Endodermal cell (in vitro differentiated cells): ENCODE measurements at regions not wholly inside any gene's neighbourhood (a gene's known extent, or its start where the extent isn't known, plus 50 kb on each side); places are given as distances from the start of the nearest gene placed in this dataset.
A peak's percentile ranks its signal among the peaks of the same experiment; 100 is the strongest.

Experiments
- DNase-seq: peaks from one replicate; pipeline ENCODE4 v3.0.0-alpha.2; 2017
- H3K27ac ChIP-seq: 2 replicates; pipeline ENCODE4 v1.5.1; 2013; ENCODE audit warnings: mild to moderate bottlenecking, low read depth, low read length, moderate library complexity
- H3K27me3 ChIP-seq: 2 replicates; pipeline ENCODE4 v1.6.1; 2013; ENCODE audit warnings: mild to moderate bottlenecking, low read length, moderate library complexity; ENCODE audit not compliant: insufficient read depth, control insufficient read depth, poor library complexity, severe bottlenecking
- H3K36me3 ChIP-seq: 2 replicates; pipeline ENCODE4 v1.7.0; 2013; ENCODE audit warnings: mild to moderate bottlenecking, low read length, moderate library complexity; ENCODE audit not compliant: control insufficient read depth, insufficient read depth
- H3K4me1 ChIP-seq: one replicate; pipeline ENCODE4 v1.7.0; 2013; ENCODE audit warnings: low read length; ENCODE audit not compliant: control insufficient read depth, insufficient read depth
- H3K4me3 ChIP-seq: 2 replicates; pipeline ENCODE4 v1.5.1; 2013; ENCODE audit warnings: mild to moderate bottlenecking, low read length, moderate library complexity
- H3K9ac ChIP-seq: 2 replicates; pipeline ENCODE4 v1.6.1; 2013; ENCODE audit warnings: mild to moderate bottlenecking, low read length, moderate library complexity; ENCODE audit not compliant: poor library complexity, severe bottlenecking; ENCODE audit errors: extremely low read depth
- H3K9me3 ChIP-seq: 2 replicates; pipeline ENCODE4 v1.6.1; 2013; ENCODE audit warnings: mild to moderate bottlenecking, low read length, moderate library complexity; ENCODE audit not compliant: control insufficient read depth
- H3K27ac Mint-ChIP-seq: 2 replicates; pipeline ENCODE4 v1.8.0; 2020; ENCODE audit warnings: mixed read lengths
- H3K27me3 Mint-ChIP-seq: 2 replicates; pipeline ENCODE4 v1.8.0; 2021; ENCODE audit warnings: mild to moderate bottlenecking, mixed read lengths; ENCODE audit not compliant: insufficient read depth
- H3K36me3 Mint-ChIP-seq: 2 replicates; pipeline ENCODE4 v1.8.0; 2020; ENCODE audit warnings: low read depth, mixed read lengths
- H3K4me1 Mint-ChIP-seq: 2 replicates; pipeline ENCODE4 v1.8.0; 2020; ENCODE audit warnings: mixed read lengths
- H3K4me3 Mint-ChIP-seq: 2 replicates; pipeline ENCODE4 v1.8.0; 2020; ENCODE audit warnings: mild to moderate bottlenecking, moderate library complexity, mixed read lengths
- H3K9me3 Mint-ChIP-seq: 2 replicates; pipeline ENCODE4 v1.8.0; 2020; ENCODE audit warnings: mild to moderate bottlenecking, mixed read lengths
- WGBS, 2 experiments: methylation state at CpG; one replicate each; pipeline versions ENCODE4 v1.1.5 to v1.1.7; 2013; ENCODE audit warnings: missing lambda C conversion rate in 2 of 2, mixed read lengths in 1 of 2; ENCODE audit not compliant: insufficient coverage in 1 of 2, insufficient read length in 1 of 2; 5-methylcytosine and 5-hydroxymethylcytosine counted together
- TF ChIP-seq, protein P1 (sequence below): fragments of 200-600 bp; sonication (generic); conservative IDR thresholded peaks from 2 replicates; pipeline ENCODE4 v1.5.0; 2021; ENCODE audit warnings: antibody characterized with exemption, mild to moderate bottlenecking

DNA sequence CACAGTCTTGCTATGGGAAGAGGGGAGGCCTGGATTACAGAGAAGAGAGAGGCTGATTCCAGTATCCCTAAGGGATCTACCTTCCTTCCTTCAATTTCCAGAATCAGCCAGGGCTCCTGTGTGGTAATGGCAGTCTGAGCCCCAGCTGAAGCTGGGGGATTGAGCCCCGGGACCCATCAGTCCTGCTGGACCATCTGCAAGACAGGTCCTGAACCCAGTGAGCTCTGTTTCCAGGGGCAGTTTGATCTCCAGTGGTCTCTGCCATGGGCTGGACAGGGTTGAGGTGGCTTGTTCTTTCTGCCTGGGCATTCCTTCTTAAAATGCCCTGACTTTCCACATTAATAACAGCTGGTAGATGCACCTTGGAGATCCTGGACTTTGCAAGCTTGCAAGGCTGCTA is 685.2 kb downstream of the TBL1XR1 start:
- H3K27me3 Mint-ChIP-seq: peaks cover 2% of the 10 kb centered on the region
- Histone ChIP-seq H3K4me3 (peak overlapping the region; percentile 11), H3K36me3 (no peaks in the 10 kb centered on the region), H3K4me1 (no peaks in the 10 kb centered on the region), H3K27ac (no peak overlapping the region), H3K9ac (no peak overlapping the region), H3K27me3 (no peaks in the 10 kb centered on the region), H3K9me3 (peaks cover 100% of the 10 kb centered on the region)
- no peak for DNase-seq
- TF ChIP-seq, protein P1, sequence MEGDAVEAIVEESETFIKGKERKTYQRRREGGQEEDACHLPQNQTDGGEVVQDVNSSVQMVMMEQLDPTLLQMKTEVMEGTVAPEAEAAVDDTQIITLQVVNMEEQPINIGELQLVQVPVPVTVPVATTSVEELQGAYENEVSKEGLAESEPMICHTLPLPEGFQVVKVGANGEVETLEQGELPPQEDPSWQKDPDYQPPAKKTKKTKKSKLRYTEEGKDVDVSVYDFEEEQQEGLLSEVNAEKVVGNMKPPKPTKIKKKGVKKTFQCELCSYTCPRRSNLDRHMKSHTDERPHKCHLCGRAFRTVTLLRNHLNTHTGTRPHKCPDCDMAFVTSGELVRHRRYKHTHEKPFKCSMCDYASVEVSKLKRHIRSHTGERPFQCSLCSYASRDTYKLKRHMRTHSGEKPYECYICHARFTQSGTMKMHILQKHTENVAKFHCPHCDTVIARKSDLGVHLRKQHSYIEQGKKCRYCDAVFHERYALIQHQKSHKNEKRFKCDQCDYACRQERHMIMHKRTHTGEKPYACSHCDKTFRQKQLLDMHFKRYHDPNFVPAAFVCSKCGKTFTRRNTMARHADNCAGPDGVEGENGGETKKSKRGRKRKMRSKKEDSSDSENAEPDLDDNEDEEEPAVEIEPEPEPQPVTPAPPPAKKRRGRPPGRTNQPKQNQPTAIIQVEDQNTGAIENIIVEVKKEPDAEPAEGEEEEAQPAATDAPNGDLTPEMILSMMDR: no peak
- peaks cover 2% of the 10 kb centered on the region for H3K4me1 Mint-ChIP-seq
- peaks cover 43% of the 10 kb centered on the region for H3K36me3 Mint-ChIP-seq
- H3K9me3 Mint-ChIP-seq: peaks cover 88% of the 10 kb centered on the region
- whole genome bisulfite sequencing, 2 experiments: 60 to 90% methylated on average over 1 of the region's 1 CpG
- H3K4me3 Mint-ChIP-seq: no peak overlapping the region
- no peak overlapping the region for H3K27ac Mint-ChIP-seq

DNA sequence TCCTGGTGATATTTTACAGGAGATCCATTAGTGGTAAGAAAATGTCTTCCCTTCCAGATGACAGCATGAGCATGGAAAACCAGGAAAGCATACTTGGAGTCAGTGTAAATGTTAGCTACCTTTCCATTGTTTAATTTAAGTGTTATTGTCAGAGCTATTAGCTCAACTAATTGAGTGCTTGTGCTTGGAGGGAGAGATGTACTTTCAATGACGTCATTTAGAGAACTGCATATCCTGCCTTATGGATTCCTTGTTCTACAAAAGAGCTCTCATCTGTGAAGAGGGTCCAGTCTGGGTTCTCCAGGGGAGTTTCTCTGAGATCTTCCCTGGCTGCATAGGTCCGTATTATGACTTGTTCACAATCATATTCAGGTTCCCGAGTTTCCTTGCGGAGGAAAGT is 687.2 kb downstream of the TBL1XR1 start:
- TF ChIP-seq, protein P1: no peak
- peaks cover 3% of the 10 kb centered on the region for H3K4me1 Mint-ChIP-seq
- H3K9me3 ChIP-seq: peaks cover 100% of the 10 kb centered on the region
- H3K27ac ChIP-seq: no peak overlapping the region
- no peak overlapping the region for H3K4me3 Mint-ChIP-seq
- H3K9ac ChIP-seq: no peak overlapping the region
- no peaks in the 10 kb centered on the region for H3K36me3 ChIP-seq
- H3K36me3 Mint-ChIP-seq: peaks cover 43% of the 10 kb centered on the region
- WGBS, 2 experiments: 88 to 96% methylated on average over 1 to 4 of the region's 4 CpGs
- H3K27ac Mint-ChIP-seq: no peak overlapping the region
- peak overlapping the region; percentile 44 for H3K4me3 ChIP-seq
- peaks cover 2% of the 10 kb centered on the region for H3K27me3 Mint-ChIP-seq
- H3K9me3 Mint-ChIP-seq: peaks cover 84% of the 10 kb centered on the region
- H3K27me3 ChIP-seq: no peaks in the 10 kb centered on the region
- H3K4me1 ChIP-seq: no peaks in the 10 kb centered on the region
- DNase-seq: no peak

DNA sequence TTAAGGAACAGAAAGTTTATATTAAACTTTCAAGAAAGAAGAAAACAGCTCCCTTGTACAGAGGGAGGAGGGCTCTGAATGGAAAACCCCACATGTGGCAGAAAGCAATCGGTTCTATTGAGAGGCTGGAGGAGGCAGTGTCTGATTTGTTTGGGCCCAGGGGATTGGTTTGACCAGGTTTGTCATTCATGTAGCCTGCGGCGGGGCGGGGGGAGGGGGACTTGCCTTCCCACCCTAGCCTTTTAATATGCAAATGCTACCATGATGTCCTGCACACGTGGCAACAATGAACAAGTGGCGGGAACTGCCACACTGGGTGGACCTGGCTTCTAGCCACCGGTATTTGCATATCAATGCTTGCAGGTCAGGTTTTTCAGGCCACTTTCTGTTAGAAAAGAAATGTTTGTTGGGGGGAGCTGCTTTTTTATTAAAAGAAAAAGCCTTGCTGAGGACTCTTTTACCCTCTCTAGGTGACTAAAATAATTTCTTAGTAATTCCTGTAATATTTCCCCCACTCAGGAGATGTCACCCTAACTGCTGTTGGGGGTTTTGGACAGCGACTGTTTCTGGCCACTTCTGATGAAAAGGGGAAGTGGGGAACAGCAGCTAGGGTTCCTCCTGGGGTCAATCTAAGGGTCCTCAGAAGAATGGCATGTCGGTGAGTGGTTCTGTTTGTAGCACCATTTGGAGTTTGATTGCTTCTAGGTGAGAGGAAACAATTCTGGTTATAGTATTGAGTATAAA is 691.2 kb downstream of the TBL1XR1 start:
- Histone ChIP-seq H3K9me3 (peaks cover 66% of the 10 kb centered on the region), H3K4me3 (no peak overlapping the region), H3K9ac (no peak overlapping the region), H3K4me1 (no peaks in the 10 kb centered on the region), H3K27me3 (no peaks in the 10 kb centered on the region), H3K36me3 (no peaks in the 10 kb centered on the region), H3K27ac (no peak overlapping the region)
- Mint-ChIP-seq H3K4me3 (no peak overlapping the region), H3K4me1 (peaks cover 3% of the 10 kb centered on the region), H3K36me3 (peaks cover 14% of the 10 kb centered on the region), H3K27ac (no peak overlapping the region), H3K9me3 (peaks cover 44% of the 10 kb centered on the region), H3K27me3 (peaks cover 2% of the 10 kb centered on the region)
- TF ChIP-seq, protein P1: no peak
- whole genome bisulfite sequencing, 2 experiments: 62 to 70% methylated on average over 5 to 9 of the region's 9 CpGs
- DNase-seq: peak; percentile 88
